ENCODE measurements at regions not wholly inside any gene's neighbourhood (a gene's known extent, or its start where the extent isn't known, plus 50 kb on each side); places are given as distances from the start of the nearest gene placed in this dataset.
"Not testable (repeated sequence)": the region's sequence is repeated elsewhere in the genome, so short reads cannot be mapped to it uniquely, and the experiment has no call there.

DNA sequence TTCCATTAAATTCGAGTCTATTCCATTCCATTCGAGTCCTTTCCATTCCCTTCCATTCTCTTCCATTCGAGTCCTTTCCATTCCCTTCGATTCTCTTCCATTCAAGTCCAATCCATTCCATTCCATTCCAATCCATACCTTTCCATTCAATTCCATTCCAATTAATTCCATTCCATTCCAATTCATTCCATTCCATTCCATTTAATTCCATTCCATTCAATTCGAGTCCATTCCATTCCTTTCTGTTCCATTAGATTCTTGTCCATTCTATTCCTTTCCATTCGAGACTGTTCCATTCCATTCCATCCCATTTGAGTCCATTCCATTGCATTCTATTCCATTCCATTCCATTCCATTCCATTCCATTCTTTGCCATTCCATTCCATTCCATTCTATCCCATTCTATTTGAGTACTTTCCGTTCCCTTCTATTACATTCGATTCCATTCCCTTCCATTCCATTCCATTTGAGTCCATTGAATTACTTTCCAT lies 1130.0 kb downstream of the RPIA start:
- ChIA-PET CTCF (no interaction called here), POLR2A (ENCODE audit: low non-redundant PET) (no interaction called here)
- DNase-seq (ENCODE audit: low spot score) = no peak
- TF ChIP-seq, protein P1, sequence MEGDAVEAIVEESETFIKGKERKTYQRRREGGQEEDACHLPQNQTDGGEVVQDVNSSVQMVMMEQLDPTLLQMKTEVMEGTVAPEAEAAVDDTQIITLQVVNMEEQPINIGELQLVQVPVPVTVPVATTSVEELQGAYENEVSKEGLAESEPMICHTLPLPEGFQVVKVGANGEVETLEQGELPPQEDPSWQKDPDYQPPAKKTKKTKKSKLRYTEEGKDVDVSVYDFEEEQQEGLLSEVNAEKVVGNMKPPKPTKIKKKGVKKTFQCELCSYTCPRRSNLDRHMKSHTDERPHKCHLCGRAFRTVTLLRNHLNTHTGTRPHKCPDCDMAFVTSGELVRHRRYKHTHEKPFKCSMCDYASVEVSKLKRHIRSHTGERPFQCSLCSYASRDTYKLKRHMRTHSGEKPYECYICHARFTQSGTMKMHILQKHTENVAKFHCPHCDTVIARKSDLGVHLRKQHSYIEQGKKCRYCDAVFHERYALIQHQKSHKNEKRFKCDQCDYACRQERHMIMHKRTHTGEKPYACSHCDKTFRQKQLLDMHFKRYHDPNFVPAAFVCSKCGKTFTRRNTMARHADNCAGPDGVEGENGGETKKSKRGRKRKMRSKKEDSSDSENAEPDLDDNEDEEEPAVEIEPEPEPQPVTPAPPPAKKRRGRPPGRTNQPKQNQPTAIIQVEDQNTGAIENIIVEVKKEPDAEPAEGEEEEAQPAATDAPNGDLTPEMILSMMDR (conservative IDR thresholded peaks at IDR 0.05; ENCODE audit: low read depth) = no peak
- no peak overlapping the region for H3K27ac ChIP-seq

DNA sequence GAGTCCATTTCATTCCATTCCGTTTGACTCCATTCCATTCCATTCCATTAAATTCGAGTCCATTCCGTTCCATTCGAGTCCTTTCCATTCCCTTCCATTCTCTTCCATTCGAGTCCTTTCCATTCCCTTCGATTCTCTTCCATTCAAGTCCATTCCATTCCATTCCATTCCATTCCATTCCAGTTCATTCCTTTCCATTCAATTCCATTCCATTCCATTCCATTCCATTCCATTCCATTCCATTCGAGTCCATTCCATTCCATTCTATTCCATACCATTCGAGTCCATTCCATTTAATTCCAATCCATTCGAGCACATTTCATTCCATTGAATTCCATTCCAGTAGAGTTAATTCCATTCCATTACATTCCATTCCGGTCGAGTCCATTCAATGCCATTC lies 1130.9 kb downstream of the RPIA start:
- CTCF ChIA-PET; POLR2A ChIA-PET (ENCODE audit: low non-redundant PET): not testable (repeated sequence)

DNA sequence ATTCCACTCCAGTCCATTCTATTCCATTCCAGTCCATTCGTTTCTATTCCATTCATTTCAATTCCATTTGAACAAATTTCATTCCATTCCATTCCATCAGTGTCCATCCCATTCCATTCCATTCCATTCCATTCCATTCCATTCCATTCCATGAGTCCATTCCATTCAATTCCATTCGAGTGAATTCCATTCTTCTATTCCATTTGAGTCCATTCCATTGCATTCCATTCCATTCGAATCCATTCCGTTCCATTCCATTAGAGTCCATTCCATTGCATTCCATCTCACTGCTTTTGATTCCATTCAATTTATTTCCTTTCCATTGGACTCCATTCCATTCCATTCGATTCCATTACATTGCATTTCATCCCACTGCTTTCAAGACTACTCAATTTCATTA lies 1132.1 kb downstream of the RPIA start:
- ChIA-PET CTCF (no interaction called here), POLR2A (ENCODE audit: low non-redundant PET) (no interaction called here)
- no peak overlapping the region for H3K27ac ChIP-seq
- DNase-seq (ENCODE audit: low spot score) = no peak
- TF ChIP-seq, protein P1 (conservative IDR thresholded peaks at IDR 0.05; ENCODE audit: low read depth) = no peak

More for the DNA sequence above, 1130.9 kb downstream of the RPIA start:
- DNase-seq (ENCODE audit: low spot score); H3K27ac ChIP-seq: not testable (repeated sequence)

DNA sequence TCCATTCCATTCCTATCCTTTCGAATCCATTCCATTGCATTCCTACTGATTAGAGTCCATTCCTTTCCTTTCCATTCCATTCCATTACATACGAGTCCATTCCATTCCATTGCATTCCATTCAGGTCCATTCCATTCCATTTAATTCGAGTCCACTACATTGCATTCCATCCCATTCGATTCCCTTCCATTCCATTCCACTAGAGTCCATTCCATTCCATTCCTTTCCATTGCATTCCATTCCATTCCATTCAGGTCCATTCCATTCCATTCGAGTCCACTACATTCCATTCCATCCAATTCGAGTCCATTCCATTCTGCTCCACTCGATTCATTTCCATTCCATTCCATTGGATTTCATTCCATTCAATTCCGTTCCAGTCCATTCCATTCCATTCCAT lies 1133.6 kb downstream of the RPIA start:
- TF ChIP-seq, protein P1 (conservative IDR thresholded peaks at IDR 0.05; ENCODE audit: low read depth) = no peak
- no peak overlapping the region for H3K27ac ChIP-seq
- DNase-seq (ENCODE audit: low spot score) = no peak
- ChIA-PET CTCF (no interaction called here), POLR2A (ENCODE audit: low non-redundant PET) (no interaction called here)

DNA sequence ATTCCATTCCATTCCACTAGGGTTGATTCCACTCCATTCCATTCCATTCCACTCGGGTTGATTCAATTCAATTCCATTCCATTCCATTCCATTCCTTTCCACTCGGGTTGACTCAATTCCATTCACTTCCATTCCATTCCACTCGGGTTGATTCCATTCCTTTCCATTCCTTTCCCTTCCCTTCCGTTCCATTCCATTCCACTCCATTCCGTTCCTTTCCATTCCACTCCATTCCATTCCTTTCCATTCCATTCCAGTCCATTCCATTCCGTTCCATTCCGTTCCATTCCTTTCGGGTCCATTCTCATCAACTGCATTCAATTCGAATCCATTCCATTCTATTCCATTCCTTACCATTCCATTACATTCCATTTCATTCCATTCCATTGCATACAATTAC lies 1135.3 kb downstream of the RPIA start:
- H3K27ac ChIP-seq; POLR2A ChIA-PET (ENCODE audit: low non-redundant PET); DNase-seq (ENCODE audit: low spot score); CTCF ChIA-PET: not testable (repeated sequence)

DNA sequence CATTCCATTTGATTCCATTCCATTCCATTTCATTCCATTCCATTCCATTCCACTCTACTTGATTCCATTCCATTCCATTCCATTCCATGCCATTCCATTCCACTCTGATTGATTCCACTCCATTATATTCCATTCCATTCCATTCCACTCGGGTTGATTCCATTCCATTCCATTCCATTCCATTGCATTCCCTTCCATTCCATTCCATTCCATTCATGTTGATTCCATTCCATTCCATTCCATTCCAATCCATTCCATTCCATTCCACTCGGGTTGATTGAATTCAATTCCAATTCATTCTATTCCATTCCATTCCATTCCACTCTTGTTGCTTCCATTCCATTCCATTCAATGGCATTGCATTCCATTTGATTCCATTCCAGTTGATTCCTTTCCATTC lies 1136.4 kb downstream of the RPIA start:
- H3K27ac ChIP-seq; CTCF ChIA-PET; POLR2A ChIA-PET (ENCODE audit: low non-redundant PET); DNase-seq (ENCODE audit: low spot score): not testable (repeated sequence)

DNA sequence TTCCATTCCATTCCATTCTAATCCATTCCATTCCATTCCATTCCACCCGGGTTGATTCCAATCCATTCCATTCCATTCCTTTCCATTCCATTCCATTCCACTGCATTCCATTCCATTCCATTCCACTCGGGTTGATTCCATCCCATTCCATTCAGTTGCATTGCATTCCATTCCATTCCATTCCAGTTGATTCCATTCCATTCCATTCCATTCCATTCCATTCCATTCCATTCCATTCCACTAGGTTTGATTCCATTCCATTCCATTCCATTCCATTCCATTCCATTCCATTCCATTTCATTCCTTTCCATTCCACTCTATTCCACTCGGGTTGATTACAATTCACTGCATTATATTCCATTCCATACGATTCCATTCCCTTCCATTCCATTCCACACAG lies 1136.9 kb downstream of the RPIA start:
- H3K27ac ChIP-seq; POLR2A ChIA-PET (ENCODE audit: low non-redundant PET); DNase-seq (ENCODE audit: low spot score); CTCF ChIA-PET: not testable (repeated sequence)

DNA sequence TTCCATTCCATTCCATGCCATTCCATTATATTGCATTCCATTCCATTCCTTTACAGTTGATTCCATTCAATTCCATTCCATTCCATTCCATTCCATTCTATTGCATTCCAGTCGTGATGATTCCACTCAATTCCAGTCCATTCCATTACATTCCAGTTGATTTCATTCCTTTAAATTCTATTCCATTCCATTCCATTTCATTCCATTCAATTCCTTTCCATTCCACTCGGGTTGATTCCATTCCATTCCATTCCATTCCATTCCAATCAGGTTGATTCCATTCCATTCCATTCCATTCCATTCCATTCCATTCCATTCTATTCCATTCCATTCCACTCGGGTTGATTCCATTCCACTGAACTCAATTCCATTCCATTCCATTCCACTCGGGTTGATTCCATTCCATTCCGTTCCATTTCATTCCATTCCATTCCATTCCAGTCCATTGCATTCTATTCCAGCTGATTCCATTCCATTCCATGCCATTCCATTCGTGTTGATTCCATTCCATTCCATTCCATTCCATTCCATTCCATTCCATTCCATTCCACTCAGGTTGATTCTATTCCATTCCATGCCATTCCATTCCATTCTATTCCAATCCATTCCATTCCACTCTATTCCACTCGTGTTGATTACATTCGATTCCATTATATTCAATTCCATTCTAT lies 1137.6 kb downstream of the RPIA start:
- H3K27ac ChIP-seq; CTCF ChIA-PET; POLR2A ChIA-PET (ENCODE audit: low non-redundant PET); DNase-seq (ENCODE audit: low spot score): not testable (repeated sequence)

DNA sequence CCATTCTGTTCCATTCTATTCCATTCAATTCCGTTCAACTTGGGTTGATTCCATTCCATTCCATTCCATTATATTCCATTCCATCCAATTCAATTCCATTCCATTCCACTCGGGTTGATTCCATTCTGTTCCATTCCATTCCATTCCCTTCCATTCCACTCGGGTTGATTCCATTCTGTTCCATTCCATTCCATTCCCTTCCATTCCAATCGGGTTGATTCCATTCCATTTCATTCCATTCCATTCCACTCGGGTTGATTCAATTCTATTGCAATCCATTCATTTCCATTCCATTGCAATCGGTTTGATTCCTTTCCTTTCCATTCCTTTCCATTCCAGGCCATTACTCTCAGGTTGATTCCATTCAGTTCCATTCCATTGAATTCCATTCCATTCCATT lies 1138.4 kb downstream of the RPIA start:
- H3K27ac ChIP-seq = no peak overlapping the region
- ChIA-PET POLR2A (ENCODE audit: low non-redundant PET) (no interaction called here), CTCF (no interaction called here)
- no peak for DNase-seq (ENCODE audit: low spot score)
- TF ChIP-seq, protein P1 (conservative IDR thresholded peaks at IDR 0.05; ENCODE audit: low read depth) = no peak

DNA sequence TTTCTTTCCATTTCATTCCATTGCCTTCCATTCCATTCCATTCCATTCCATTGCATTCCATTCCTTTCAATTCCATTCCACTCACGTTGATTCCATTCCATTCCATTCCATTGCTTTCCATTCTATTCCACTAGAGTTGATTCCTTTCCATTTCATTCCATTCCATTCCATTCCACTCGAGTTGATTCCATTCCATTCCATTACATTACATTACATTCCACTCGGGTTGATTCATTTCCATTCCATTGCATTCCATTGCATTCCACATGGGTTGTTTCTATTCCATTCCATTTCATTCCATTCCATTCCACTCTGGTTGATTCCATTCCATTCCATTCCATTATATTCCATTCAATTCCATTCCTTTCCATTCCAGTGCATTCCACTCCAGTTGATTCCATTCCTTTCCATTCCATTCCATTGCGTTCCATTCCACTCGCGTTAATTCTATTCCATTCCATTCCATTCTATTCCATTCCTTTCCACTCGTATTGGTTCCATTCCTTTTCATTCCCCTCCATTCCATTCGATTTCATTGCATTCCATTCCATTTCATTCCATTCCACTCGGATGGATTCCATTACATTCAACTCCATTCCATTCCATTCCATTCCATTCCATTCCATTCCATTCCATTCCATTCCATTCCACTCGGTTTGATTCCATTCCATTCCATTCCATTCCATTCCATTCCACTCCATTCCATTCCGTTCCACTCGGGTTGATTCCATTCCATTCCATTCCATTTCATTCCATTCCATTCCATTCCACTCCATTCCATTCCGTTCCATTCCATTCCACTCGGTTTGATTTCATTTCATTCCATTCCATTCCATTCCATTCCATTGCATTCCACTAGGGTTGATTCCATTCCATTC lies 1139.1 kb downstream of the RPIA start:
- POLR2A ChIA-PET (ENCODE audit: low non-redundant PET) = not testable (repeated sequence)

More for the DNA sequence above, 1139.1 kb downstream of the RPIA start:
- H3K27ac ChIP-seq; CTCF ChIA-PET; DNase-seq (ENCODE audit: low spot score): not testable (repeated sequence)
